Smooth muscle cell (in vitro differentiated cells): ENCODE measurements at regions not wholly inside any gene's neighbourhood (a gene's known extent, or its start where the extent isn't known, plus 50 kb on each side); places are given as distances from the start of the nearest gene placed in this dataset.

ENCODE experiments used
- DNase-seq: peaks from one replicate; lab custom pipeline; 2025; ENCODE audit not compliant: unreplicated experiment; lab: John Stamatoyannopoulos, UW
- H2AFZ ChIP-seq: fragments of 200-600 bp; sonication (generic); 2 replicates; pipeline ENCODE4 v1.6.0; 2016; ENCODE audit warnings: antibody characterized with exemption, low read depth, mild to moderate bottlenecking
- H3F3A ChIP-seq: fragments of 200-600 bp; sonication (generic); 2 replicates; pipeline ENCODE4 v1.6.0; 2017; ENCODE audit warnings: antibody characterized with exemption, low read depth
- H3K27ac ChIP-seq: fragments of 200-600 bp; sonication (generic); 2 replicates; pipeline ENCODE4 v1.5.1; 2016; ENCODE audit warnings: low read depth, mild to moderate bottlenecking
- H3K27me3 ChIP-seq: fragments of 200-600 bp; sonication (generic); 2 replicates; pipeline ENCODE4 v1.6.1; 2016; ENCODE audit warnings: low read depth, mild to moderate bottlenecking
- H3K36me3 ChIP-seq: fragments of 200-600 bp; sonication (generic); 2 replicates; pipeline ENCODE4 v1.5.1; 2016; ENCODE audit warnings: low read depth
- H3K4me1 ChIP-seq: fragments of 200-600 bp; sonication (generic); 2 replicates; pipeline ENCODE4 v1.5.1; 2016; ENCODE audit warnings: low read depth
- H3K4me2 ChIP-seq: fragments of 200-600 bp; sonication (generic); 2 replicates; pipeline ENCODE4 v1.6.0; 2016; ENCODE audit warnings: mild to moderate bottlenecking
- H3K4me3 ChIP-seq: fragments of 200-600 bp; sonication (generic); 2 replicates; pipeline ENCODE4 v1.5.1; 2016; ENCODE audit warnings: mild to moderate bottlenecking
- H3K79me2 ChIP-seq: fragments of 200-600 bp; sonication (generic); 2 replicates; pipeline ENCODE4 v1.6.0; 2016; ENCODE audit warnings: low read depth, mild to moderate bottlenecking
- H3K9ac ChIP-seq: fragments of 200-600 bp; sonication (generic); 2 replicates; pipeline ENCODE4 v1.6.0; 2016; ENCODE audit warnings: low read depth
- H3K9me3 ChIP-seq: fragments of 200-600 bp; sonication (generic); replicated peaks from 2 replicates; pipeline ENCODE4 v1.5.1; 2016; ENCODE audit warnings: low read depth
- H4K20me1 ChIP-seq: fragments of 200-600 bp; sonication (generic); 2 replicates; pipeline ENCODE4 v1.6.0; 2016; ENCODE audit warnings: low read depth
- WGBS: methylation state at CpG from one replicate; pipeline ENCODE4 v1.1.7; 2016; ENCODE audit warnings: low lambda C conversion rate; 5-methylcytosine and 5-hydroxymethylcytosine counted together
- TF ChIP-seq, protein P1 (sequence below): fragments of 200-600 bp; sonication (generic); IDR thresholded peaks from 2 replicates; pipeline ENCODE4 v1.5.1; 2017; ENCODE audit warnings: borderline replicate concordance, mild to moderate bottlenecking, antibody characterized with exemption; ENCODE audit not compliant: insufficient read depth, poor library complexity, severe bottlenecking

DNA sequence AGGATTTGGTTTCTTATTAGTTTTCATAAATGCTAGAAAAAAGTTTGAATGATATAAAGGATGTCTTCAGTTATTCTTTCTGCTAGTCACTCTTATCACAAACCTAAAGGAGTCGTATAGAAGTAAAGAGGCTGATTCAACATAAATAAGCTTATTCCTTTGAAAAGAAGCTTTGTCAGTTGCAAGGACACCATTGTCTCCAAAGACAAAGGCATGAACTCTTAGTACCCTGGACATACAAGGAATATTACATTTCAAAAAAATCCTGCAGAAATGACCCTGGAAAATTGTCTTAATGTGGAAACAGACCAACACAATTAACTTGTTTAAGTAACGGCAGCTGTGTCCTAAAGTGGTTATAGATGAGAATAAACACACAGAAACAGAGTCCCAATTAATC, 528.0 kb downstream of the CPS1 start:
- peaks cover 5% of the 10 kb centered on the region for H3K4me1 ChIP-seq
- 75% methylated on average over 2 of the region's 2 CpGs for WGBS
- H3K27me3 ChIP-seq, result no peaks in the 10 kb centered on the region
- no peak overlapping the region for H3K4me2 ChIP-seq
- no peaks in the 10 kb centered on the region for H3K9me3 ChIP-seq
- DNase-seq, result no peak
- no peaks in the 10 kb centered on the region for H3K79me2 ChIP-seq
- H3K9ac ChIP-seq, result no peak overlapping the region
- no peak overlapping the region for H2AFZ ChIP-seq
- H3F3A ChIP-seq, result no peaks in the 10 kb centered on the region
- H3K4me3 ChIP-seq, result no peak overlapping the region
- H4K20me1 ChIP-seq, result no peaks in the 10 kb centered on the region
- no peaks in the 10 kb centered on the region for H3K36me3 ChIP-seq
- H3K27ac ChIP-seq, result no peak overlapping the region
- TF ChIP-seq, protein P1, sequence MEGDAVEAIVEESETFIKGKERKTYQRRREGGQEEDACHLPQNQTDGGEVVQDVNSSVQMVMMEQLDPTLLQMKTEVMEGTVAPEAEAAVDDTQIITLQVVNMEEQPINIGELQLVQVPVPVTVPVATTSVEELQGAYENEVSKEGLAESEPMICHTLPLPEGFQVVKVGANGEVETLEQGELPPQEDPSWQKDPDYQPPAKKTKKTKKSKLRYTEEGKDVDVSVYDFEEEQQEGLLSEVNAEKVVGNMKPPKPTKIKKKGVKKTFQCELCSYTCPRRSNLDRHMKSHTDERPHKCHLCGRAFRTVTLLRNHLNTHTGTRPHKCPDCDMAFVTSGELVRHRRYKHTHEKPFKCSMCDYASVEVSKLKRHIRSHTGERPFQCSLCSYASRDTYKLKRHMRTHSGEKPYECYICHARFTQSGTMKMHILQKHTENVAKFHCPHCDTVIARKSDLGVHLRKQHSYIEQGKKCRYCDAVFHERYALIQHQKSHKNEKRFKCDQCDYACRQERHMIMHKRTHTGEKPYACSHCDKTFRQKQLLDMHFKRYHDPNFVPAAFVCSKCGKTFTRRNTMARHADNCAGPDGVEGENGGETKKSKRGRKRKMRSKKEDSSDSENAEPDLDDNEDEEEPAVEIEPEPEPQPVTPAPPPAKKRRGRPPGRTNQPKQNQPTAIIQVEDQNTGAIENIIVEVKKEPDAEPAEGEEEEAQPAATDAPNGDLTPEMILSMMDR, result no peak

DNA sequence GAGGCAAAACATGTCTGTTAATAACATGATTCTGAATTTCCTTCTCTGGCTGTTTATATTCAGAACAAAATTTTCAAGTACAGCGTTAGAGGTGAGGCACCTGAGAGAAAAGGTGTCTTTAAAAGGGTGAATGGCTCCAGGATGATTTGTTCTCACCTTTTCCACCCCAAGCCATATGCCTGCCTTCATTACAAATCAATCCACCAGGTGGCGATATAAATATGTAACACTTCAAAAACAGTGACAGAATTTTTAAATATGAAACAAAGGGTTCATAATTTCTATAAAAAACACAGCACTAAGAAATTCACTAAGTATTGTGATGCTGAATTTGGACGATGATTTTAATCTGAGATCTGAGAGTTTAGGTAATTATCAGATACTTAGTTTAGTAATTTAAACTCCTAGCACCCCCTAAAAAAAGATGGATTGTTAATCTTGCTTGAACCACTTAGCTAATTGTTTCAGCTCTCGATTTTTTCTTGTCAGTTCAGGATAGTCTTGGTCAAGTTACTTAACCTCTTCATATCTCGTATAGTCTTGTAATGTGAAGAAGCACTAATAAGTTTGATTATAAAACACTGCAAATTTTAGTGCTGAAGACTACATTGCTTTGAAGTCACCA, 528.8 kb downstream of the CPS1 start:
- Histone ChIP-seq H2AFZ (no peak overlapping the region), H3K27ac (no peak overlapping the region), H3K9ac (no peak overlapping the region), H3K4me1 (peaks cover 5% of the 10 kb centered on the region), H3K79me2 (no peaks in the 10 kb centered on the region), H4K20me1 (no peaks in the 10 kb centered on the region), H3K4me2 (no peak overlapping the region), H3K36me3 (no peaks in the 10 kb centered on the region), H3K4me3 (no peak overlapping the region), H3K9me3 (no peaks in the 10 kb centered on the region), H3F3A (no peaks in the 10 kb centered on the region), H3K27me3 (no peaks in the 10 kb centered on the region)
- DNase-seq, result no peak
- TF ChIP-seq, protein P1, result peak; percentile 64
- 16% methylated on average over 5 of the region's 5 CpGs for WGBS

DNA sequence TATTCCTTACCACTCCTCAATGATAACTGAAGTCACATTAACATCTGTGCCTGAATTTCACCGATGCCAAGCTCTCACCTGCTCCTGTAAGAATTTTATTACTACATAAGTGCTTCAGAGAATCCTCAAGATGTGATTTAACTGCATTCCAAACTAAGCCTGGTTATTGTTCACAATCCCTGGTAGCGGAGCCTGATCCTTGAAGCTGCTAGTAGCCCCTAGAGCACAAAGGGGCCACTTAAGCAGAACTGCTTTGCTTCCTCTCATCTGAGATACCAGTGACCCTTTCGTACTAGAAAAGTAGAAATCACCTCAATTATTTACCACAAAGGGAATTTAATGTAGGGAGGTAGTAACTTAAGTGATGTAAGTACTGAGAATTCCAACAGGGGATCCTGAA, 529.6 kb downstream of the CPS1 start:
- H3K27ac ChIP-seq, result no peak overlapping the region
- H2AFZ ChIP-seq, result no peak overlapping the region
- no peaks in the 10 kb centered on the region for H3K9me3 ChIP-seq
- H3K9ac ChIP-seq, result no peak overlapping the region
- H4K20me1 ChIP-seq, result no peaks in the 10 kb centered on the region
- H3K27me3 ChIP-seq, result no peaks in the 10 kb centered on the region
- no peaks in the 10 kb centered on the region for H3F3A ChIP-seq
- no peaks in the 10 kb centered on the region for H3K79me2 ChIP-seq
- no peak for DNase-seq
- peaks cover 5% of the 10 kb centered on the region for H3K4me1 ChIP-seq
- H3K36me3 ChIP-seq, result no peaks in the 10 kb centered on the region
- no peak overlapping the region for H3K4me3 ChIP-seq
- WGBS, result 59% methylated on average over 3 of the region's 3 CpGs
- TF ChIP-seq, protein P1, result no peak
- no peak overlapping the region for H3K4me2 ChIP-seq

DNA sequence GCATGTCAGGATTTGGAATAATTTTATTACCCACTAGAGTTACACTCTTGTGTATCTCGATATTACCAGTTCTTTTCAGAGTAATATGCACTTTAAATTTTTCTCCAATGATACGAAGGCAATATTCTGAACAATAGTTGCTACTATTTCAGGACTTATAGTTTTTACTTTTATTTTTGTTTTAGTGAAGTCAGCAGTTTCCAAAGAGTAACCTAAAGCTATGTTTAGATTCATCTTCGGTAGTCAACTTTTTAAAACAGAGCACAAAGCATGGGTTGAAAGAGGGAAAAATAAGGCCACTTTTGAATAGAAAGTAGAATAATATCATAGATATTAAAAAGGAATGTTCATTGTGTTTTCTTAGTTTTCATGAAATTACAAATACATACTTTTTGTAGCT, 532.7 kb downstream of the CPS1 start:
- H4K20me1 ChIP-seq, result no peaks in the 10 kb centered on the region
- no peak overlapping the region for H3K4me3 ChIP-seq
- H3K27ac ChIP-seq, result no peak overlapping the region
- no peaks in the 10 kb centered on the region for H3K27me3 ChIP-seq
- peaks cover 5% of the 10 kb centered on the region for H3K4me1 ChIP-seq
- H3K9me3 ChIP-seq, result no peaks in the 10 kb centered on the region
- H3K4me2 ChIP-seq, result no peak overlapping the region
- TF ChIP-seq, protein P1, result no peak
- H3K36me3 ChIP-seq, result no peaks in the 10 kb centered on the region
- no peak overlapping the region for H3K9ac ChIP-seq
- H3K79me2 ChIP-seq, result no peaks in the 10 kb centered on the region
- no peak for DNase-seq
- no peaks in the 10 kb centered on the region for H3F3A ChIP-seq
- no peak overlapping the region for H2AFZ ChIP-seq
- 92% methylated on average over 3 of the region's 3 CpGs for WGBS
